ENCODE measurements at regions not wholly inside any gene's neighbourhood (a gene's known extent, or its start where the extent isn't known, plus 50 kb on each side); places are given as distances from the start of the nearest gene placed in this dataset.
"Not testable (repeated sequence)": the region's sequence is repeated elsewhere in the genome, so short reads cannot be mapped to it uniquely, and the experiment has no call there.

DNA sequence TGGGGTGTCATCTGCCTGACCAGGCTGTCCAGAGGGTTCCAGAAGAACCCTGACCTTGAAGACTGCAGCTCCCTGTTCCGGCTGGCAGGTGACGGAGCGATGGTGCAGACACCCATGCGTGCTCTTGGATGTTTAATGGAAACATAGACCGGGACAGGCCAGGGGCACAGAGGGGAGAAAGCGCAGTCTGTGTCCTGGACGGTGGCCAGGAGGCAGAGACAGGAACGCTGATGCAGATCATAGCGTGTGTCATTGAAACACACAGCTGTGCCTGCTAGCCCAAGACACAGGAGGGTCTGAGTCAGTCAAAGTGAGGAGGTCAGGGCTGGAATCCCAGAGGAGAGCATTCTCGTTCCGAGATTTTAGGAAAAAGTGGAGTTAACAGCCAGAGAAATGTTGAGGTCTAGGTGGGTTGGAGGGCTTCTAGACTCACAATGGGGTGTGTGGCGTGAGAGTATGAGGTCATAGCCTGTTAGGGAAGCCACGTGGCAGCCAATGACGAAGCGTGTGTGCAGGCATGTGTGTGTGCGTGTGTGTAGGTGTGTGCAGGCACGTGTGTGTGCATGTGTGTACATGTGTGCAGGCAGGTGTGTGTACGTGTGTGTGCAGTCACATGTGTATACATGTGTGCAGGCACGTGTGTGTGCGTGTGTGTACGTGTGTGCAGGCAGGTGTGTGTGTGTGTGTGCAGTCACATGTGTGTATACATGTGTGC is 167.0 kb downstream of the ERMARD start:
- DNase-seq (no peak), ATAC-seq (peak; percentile 10)
- Histone ChIP-seq H3K4me3 (no peak overlapping the region), H3K9me3 (no peaks in the 10 kb centered on the region), H3K27ac (no peak overlapping the region), H3K4me1 (peaks cover 8% of the 10 kb centered on the region), H3K27me3 (no peaks in the 10 kb centered on the region), H3K36me3 (no peaks in the 10 kb centered on the region)
- intact Hi-C loops (cut with DNase I) = no loop called here
- TF ChIP-seq, protein P1, sequence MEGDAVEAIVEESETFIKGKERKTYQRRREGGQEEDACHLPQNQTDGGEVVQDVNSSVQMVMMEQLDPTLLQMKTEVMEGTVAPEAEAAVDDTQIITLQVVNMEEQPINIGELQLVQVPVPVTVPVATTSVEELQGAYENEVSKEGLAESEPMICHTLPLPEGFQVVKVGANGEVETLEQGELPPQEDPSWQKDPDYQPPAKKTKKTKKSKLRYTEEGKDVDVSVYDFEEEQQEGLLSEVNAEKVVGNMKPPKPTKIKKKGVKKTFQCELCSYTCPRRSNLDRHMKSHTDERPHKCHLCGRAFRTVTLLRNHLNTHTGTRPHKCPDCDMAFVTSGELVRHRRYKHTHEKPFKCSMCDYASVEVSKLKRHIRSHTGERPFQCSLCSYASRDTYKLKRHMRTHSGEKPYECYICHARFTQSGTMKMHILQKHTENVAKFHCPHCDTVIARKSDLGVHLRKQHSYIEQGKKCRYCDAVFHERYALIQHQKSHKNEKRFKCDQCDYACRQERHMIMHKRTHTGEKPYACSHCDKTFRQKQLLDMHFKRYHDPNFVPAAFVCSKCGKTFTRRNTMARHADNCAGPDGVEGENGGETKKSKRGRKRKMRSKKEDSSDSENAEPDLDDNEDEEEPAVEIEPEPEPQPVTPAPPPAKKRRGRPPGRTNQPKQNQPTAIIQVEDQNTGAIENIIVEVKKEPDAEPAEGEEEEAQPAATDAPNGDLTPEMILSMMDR (IDR thresholded peaks at IDR 0.05) = no peak

- peaks cover 4% of the 10 kb centered on the region for H3K4me1 ChIP-seq
- ATAC-seq (no peak), DNase-seq (no peak)
- H3K27ac ChIP-seq = no peak overlapping the region
- no peaks in the 10 kb centered on the region for H3K36me3 ChIP-seq
- H3K9me3 ChIP-seq = no peaks in the 10 kb centered on the region
- TF ChIP-seq, protein P1 (IDR thresholded peaks at IDR 0.05) = no peak
- no peaks in the 10 kb centered on the region for H3K27me3 ChIP-seq
- H3K4me3 ChIP-seq = no peak overlapping the region
- intact Hi-C loops (cut with DNase I) = no loop called here
These were observed 165.7 kb downstream of the ERMARD start for GRCh38 chr6:169917153-169917552.

GRCh38 chr6:169915769-169916550 is 164.5 kb downstream of the ERMARD start:
- intact Hi-C loops (cut with DNase I) = no loop called here
- H3K9me3 ChIP-seq = no peaks in the 10 kb centered on the region
- ATAC-seq (no peak), DNase-seq (no peak)
- no peak overlapping the region for H3K4me3 ChIP-seq
- H3K27me3 ChIP-seq = no peaks in the 10 kb centered on the region
- no peak overlapping the region for H3K27ac ChIP-seq
- TF ChIP-seq, protein P1 (IDR thresholded peaks at IDR 0.05) = no peak
- H3K36me3 ChIP-seq = no peaks in the 10 kb centered on the region
- peaks cover 4% of the 10 kb centered on the region for H3K4me1 ChIP-seq

- not testable (repeated sequence) for ATAC-seq
These were observed 162.3 kb downstream of the ERMARD start for GRCh38 chr6:169913745-169914144.

DNA sequence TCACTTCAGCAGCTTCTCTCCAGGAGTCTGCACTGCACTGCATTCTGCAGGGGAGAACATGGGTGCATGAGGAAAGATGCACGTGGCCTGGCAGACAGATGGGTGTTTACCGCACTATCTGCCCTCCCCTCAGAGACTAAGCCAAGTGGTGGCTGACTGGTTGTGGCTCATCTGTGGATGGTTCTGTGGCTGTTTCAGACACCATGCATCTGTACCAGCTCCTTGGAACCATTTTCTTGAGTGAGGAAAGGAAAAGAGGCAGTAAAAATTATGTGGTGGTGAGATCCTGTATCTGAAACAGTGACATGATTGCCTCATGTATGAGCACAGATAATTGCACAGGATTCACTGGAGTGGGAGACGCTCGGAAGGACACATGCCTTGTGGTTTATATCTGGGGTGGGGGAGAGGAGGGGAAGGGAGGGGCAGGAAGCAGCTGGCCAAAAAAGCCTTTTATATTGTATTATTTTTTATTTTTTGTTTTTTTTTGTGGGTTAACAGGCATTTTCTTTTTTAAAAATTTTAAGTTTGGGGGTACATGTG is 161.7 kb downstream of the ERMARD start:
- ATAC-seq = peak; percentile 15
- Histone ChIP-seq H3K4me1 (peaks cover 4% of the 10 kb centered on the region), H3K27ac (no peak overlapping the region), H3K27me3 (no peaks in the 10 kb centered on the region), H3K36me3 (no peaks in the 10 kb centered on the region), H3K9me3 (no peaks in the 10 kb centered on the region), H3K4me3 (no peak overlapping the region)
- intact Hi-C loops (cut with DNase I) = no loop called here
- DNase-seq = peak; percentile 36
- TF ChIP-seq, protein P1 (IDR thresholded peaks at IDR 0.05) = no peak

More at GRCh38 chr6:169913745-169914144, 162.3 kb downstream of the ERMARD start:
- DNase-seq; H3K9me3 ChIP-seq; H3K4me3 ChIP-seq; H3K27ac ChIP-seq; H3K27me3 ChIP-seq; H3K36me3 ChIP-seq; H3K4me1 ChIP-seq; intact Hi-C loops (cut with DNase I): not testable (repeated sequence)

Data from upper lobe of right lung (tissue), 1 donor.